Liver (tissue), 3 donors: ENCODE measurements at regions not wholly inside any gene's neighbourhood (a gene's known extent, or its start where the extent isn't known, plus 50 kb on each side); places are given as distances from the start of the nearest gene placed in this dataset.

Experiments
- GABPA ChIP-seq, 2 donors: IDR thresholded peaks in 1 of 2; conservative IDR thresholded peaks in 1 of 2; 2 replicates each; pipeline ENCODE4 v1.6.1; 2016; ENCODE audit warnings: antibody characterized with exemption in 2 of 2, mild to moderate bottlenecking in 1 of 2, moderate library complexity in 1 of 2
- HNF4A ChIP-seq, 2 donors: conservative IDR thresholded peaks; 2 replicates each; pipeline ENCODE4 v1.6.1; 2016; ENCODE audit warnings: antibody characterized with exemption in 2 of 2, mild to moderate bottlenecking in 2 of 2
- JUND ChIP-seq, 2 donors: IDR thresholded peaks; 2 replicates each; pipeline ENCODE4 v1.6.1; 2016; ENCODE audit warnings: antibody characterized with exemption in 2 of 2
- RAD21 ChIP-seq, 2 donors: IDR thresholded peaks; 2 replicates each; pipeline ENCODE4 v1.6.1; 2016; ENCODE audit warnings: antibody characterized with exemption in 2 of 2, mild to moderate bottlenecking in 2 of 2
- SP1 ChIP-seq: IDR thresholded peaks from 2 replicates; pipeline ENCODE4 v1.6.1; 2018; ENCODE audit warnings: antibody characterized with exemption, mild to moderate bottlenecking
- TAF1 ChIP-seq: conservative IDR thresholded peaks from 2 replicates; pipeline ENCODE4 v1.6.1; 2016; ENCODE audit warnings: antibody characterized with exemption, mild to moderate bottlenecking
- YY1 ChIP-seq: IDR thresholded peaks from 2 replicates; pipeline ENCODE4 v1.6.1; 2016; ENCODE audit warnings: antibody characterized with exemption, mild to moderate bottlenecking
- TF ChIP-seq, protein P1 (sequence below): fragments of 150-350 bp; IDR thresholded peaks from 2 replicates; pipeline ENCODE4 v1.5.1; 2017; ENCODE audit warnings: improper control_type of control experiment, low read depth, low read length; ENCODE audit not compliant: missing input control
- TF ChIP-seq, protein P2 (sequence below): IDR thresholded peaks from 2 replicates; pipeline ENCODE4 v1.6.1; 2016; ENCODE audit warnings: antibody characterized with exemption
- TF ChIP-seq, protein P3 (sequence below): IDR thresholded peaks from 2 replicates; pipeline ENCODE4 v1.6.1; 2016; ENCODE audit warnings: antibody characterized with exemption
- TF ChIP-seq, protein P4 (sequence below): IDR thresholded peaks from 2 replicates; pipeline ENCODE4 v1.6.1; 2016; ENCODE audit warnings: antibody characterized with exemption
- donor health status: healthy.
- donor health status: healthy.

- TF ChIP-seq, protein P1, sequence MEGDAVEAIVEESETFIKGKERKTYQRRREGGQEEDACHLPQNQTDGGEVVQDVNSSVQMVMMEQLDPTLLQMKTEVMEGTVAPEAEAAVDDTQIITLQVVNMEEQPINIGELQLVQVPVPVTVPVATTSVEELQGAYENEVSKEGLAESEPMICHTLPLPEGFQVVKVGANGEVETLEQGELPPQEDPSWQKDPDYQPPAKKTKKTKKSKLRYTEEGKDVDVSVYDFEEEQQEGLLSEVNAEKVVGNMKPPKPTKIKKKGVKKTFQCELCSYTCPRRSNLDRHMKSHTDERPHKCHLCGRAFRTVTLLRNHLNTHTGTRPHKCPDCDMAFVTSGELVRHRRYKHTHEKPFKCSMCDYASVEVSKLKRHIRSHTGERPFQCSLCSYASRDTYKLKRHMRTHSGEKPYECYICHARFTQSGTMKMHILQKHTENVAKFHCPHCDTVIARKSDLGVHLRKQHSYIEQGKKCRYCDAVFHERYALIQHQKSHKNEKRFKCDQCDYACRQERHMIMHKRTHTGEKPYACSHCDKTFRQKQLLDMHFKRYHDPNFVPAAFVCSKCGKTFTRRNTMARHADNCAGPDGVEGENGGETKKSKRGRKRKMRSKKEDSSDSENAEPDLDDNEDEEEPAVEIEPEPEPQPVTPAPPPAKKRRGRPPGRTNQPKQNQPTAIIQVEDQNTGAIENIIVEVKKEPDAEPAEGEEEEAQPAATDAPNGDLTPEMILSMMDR = no peak
- TF ChIP-seq RAD21 (IDR thresholded peaks at IDR 0.05) (no peak), YY1 (no peak), TAF1 (no peak), HNF4A (conservative IDR thresholded peaks at IDR 0.05) (no peak), SP1 (no peak), GABPA (IDR thresholded peaks at IDR 0.05 in 1 of 2, conservative IDR thresholded peaks at IDR 0.05 in 1 of 2) (no peak), JUND (IDR thresholded peaks at IDR 0.05) (no peak)
- TF ChIP-seq, protein P2, sequence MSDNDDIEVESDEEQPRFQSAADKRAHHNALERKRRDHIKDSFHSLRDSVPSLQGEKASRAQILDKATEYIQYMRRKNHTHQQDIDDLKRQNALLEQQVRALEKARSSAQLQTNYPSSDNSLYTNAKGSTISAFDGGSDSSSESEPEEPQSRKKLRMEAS = no peak
- TF ChIP-seq, protein P3, sequence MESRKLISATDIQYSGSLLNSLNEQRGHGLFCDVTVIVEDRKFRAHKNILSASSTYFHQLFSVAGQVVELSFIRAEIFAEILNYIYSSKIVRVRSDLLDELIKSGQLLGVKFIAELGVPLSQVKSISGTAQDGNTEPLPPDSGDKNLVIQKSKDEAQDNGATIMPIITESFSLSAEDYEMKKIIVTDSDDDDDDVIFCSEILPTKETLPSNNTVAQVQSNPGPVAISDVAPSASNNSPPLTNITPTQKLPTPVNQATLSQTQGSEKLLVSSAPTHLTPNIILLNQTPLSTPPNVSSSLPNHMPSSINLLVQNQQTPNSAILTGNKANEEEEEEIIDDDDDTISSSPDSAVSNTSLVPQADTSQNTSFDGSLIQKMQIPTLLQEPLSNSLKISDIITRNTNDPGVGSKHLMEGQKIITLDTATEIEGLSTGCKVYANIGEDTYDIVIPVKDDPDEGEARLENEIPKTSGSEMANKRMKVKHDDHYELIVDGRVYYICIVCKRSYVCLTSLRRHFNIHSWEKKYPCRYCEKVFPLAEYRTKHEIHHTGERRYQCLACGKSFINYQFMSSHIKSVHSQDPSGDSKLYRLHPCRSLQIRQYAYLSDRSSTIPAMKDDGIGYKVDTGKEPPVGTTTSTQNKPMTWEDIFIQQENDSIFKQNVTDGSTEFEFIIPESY = no peak
- TF ChIP-seq, protein P4, sequence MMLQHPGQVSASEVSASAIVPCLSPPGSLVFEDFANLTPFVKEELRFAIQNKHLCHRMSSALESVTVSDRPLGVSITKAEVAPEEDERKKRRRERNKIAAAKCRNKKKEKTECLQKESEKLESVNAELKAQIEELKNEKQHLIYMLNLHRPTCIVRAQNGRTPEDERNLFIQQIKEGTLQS = no peak
Observed at GRCh38 chr18:71209944-71210343, 921.1 kb downstream of the SOCS6 start.
